MM.1S (cell line): ENCODE measurements at regions not wholly inside any gene's neighbourhood (a gene's known extent, or its start where the extent isn't known, plus 50 kb on each side); places are given as distances from the start of the nearest gene placed in this dataset.

Source experiments
- DNase-seq: peaks from one replicate; pipeline ENCODE4 v3.0.0-alpha.2; 2015
- H2AFZ ChIP-seq: fragments of 300-600 bp; sonication (generic); 2 replicates; pipeline ENCODE4 v1.6.0; 2016; ENCODE audit warnings: antibody characterized with exemption, low read length
- H3F3A ChIP-seq: fragments of 300-600 bp; sonication (generic); 2 replicates; pipeline ENCODE4 v1.6.1; 2016; ENCODE audit warnings: mild to moderate bottlenecking, antibody characterized with exemption, low read length, moderate library complexity, mixed read lengths; ENCODE audit not compliant: insufficient read depth
- H3K27ac ChIP-seq: fragments of 300-600 bp; sonication (generic); 2 replicates; pipeline ENCODE4 v1.5.1; 2016; ENCODE audit warnings: mild to moderate bottlenecking, low read length
- H3K27me3 ChIP-seq: fragments of 300-600 bp; sonication (generic); replicated peaks from 2 replicates; pipeline ENCODE4 v1.6.0; 2016; ENCODE audit warnings: low read length; ENCODE audit not compliant: insufficient read depth
- H3K36me3 ChIP-seq: fragments of 300-600 bp; sonication (generic); replicated peaks from 2 replicates; pipeline ENCODE4 v1.6.1; 2016; ENCODE audit warnings: mild to moderate bottlenecking, low read length, mixed read lengths; ENCODE audit not compliant: insufficient read depth
- H3K4me1 ChIP-seq: fragments of 300-600 bp; sonication (generic); 2 replicates; pipeline ENCODE4 v1.6.1; 2016; ENCODE audit warnings: low read length, mixed read lengths
- H3K4me2 ChIP-seq: fragments of 300-600 bp; sonication (generic); 2 replicates; pipeline ENCODE4 v1.6.0; 2016; ENCODE audit warnings: low read depth, low read length
- H3K4me3 ChIP-seq: fragments of 300-600 bp; sonication (generic); 2 replicates; pipeline ENCODE4 v1.5.1; 2016; ENCODE audit warnings: low read length, mixed read lengths
- H3K79me2 ChIP-seq: fragments of 300-600 bp; sonication (generic); 2 replicates; pipeline ENCODE4 v1.6.1; 2016; ENCODE audit warnings: mixed run types, low read length, mixed read lengths
- H3K9ac ChIP-seq: fragments of 300-600 bp; sonication (generic); 2 replicates; pipeline ENCODE4 v1.6.1; 2016; ENCODE audit warnings: low read length, mixed read lengths
- H3K9me2 ChIP-seq: fragments of 300-600 bp; sonication (generic); replicated peaks from 2 replicates; pipeline ENCODE4 v1.6.1; 2016; ENCODE audit warnings: mild to moderate bottlenecking, low read length, mixed read lengths; ENCODE audit not compliant: insufficient read depth
- H3K9me3 ChIP-seq: fragments of 300-600 bp; sonication (generic); replicated peaks from 2 replicates; pipeline ENCODE4 v1.6.1; 2016; ENCODE audit warnings: mild to moderate bottlenecking, low read length, mixed read lengths; ENCODE audit not compliant: insufficient read depth
- H4K20me1 ChIP-seq: fragments of 300-600 bp; sonication (generic); 2 replicates; pipeline ENCODE4 v1.6.1; 2016; ENCODE audit warnings: mild to moderate bottlenecking, low read length, moderate library complexity, mixed read lengths; ENCODE audit not compliant: insufficient read depth
- CTCF ChIP-seq: fragments of 300-600 bp; sonication (generic); IDR thresholded peaks from 2 replicates; pipeline ENCODE4 v1.5.1; 2016; ENCODE audit warnings: antibody characterized with exemption, low read length, mixed read lengths
- EZH2 ChIP-seq: fragments of 300-600 bp; sonication (generic); optimal IDR thresholded peaks from 2 replicates; pipeline ENCODE3; 2017; ENCODE audit warnings: low read depth, mild to moderate bottlenecking, antibody characterized with exemption, low read length, mixed read lengths
- EZH2phosphoT487 ChIP-seq: fragments of 300-600 bp; sonication (generic); IDR thresholded peaks from 2 replicates; pipeline ENCODE4 v1.6.1; 2018; ENCODE audit warnings: antibody characterized with exemption, low read length

GRCh38 chr2:217160978-217161973 is 301.4 kb upstream of the TNP1 start:
- Histone ChIP-seq H2AFZ (no peak overlapping the region), H3K4me1 (no peaks in the 10 kb centered on the region), H3K4me3 (no peak overlapping the region), H3K4me2 (no peak overlapping the region), H3K27ac (no peak overlapping the region), H3K27me3 (no peaks in the 10 kb centered on the region), H3K9me2 (no peaks in the 10 kb centered on the region), H3K36me3 (no peaks in the 10 kb centered on the region), H4K20me1 (no peaks in the 10 kb centered on the region), H3K9ac (no peak overlapping the region), H3K9me3 (no peaks in the 10 kb centered on the region), H3F3A (no peaks in the 10 kb centered on the region), H3K79me2 (no peaks in the 10 kb centered on the region)
- no peak for DNase-seq
- no peak for TF ChIP-seq EZH2phosphoT487
- TF ChIP-seq EZH2 = no peak
- TF ChIP-seq CTCF = no peak

- H3K27ac ChIP-seq = no peak overlapping the region
- H3K4me2 ChIP-seq = no peak overlapping the region
- DNase-seq = no peak
- H3K4me1 ChIP-seq = no peaks in the 10 kb centered on the region
- no peak overlapping the region for H3K9ac ChIP-seq
- no peaks in the 10 kb centered on the region for H3K27me3 ChIP-seq
- no peaks in the 10 kb centered on the region for H3K9me2 ChIP-seq
- H2AFZ ChIP-seq = no peak overlapping the region
- no peak overlapping the region for H3K4me3 ChIP-seq
- H3F3A ChIP-seq = no peaks in the 10 kb centered on the region
- no peaks in the 10 kb centered on the region for H3K79me2 ChIP-seq
- no peaks in the 10 kb centered on the region for H3K9me3 ChIP-seq
- H3K36me3 ChIP-seq = no peaks in the 10 kb centered on the region
- H4K20me1 ChIP-seq = no peaks in the 10 kb centered on the region
- no peak for TF ChIP-seq EZH2phosphoT487
- no peak for TF ChIP-seq CTCF
- TF ChIP-seq EZH2 = no peak
Observed at GRCh38 chr2:217160103-217160743, 300.4 kb upstream of the TNP1 start.

GRCh38 chr2:217158928-217159327 is 299.1 kb upstream of the TNP1 start:
- Histone ChIP-seq H3K4me1 (no peaks in the 10 kb centered on the region), H3K4me2 (no peak overlapping the region), H3K9me2 (no peaks in the 10 kb centered on the region), H3K9me3 (no peaks in the 10 kb centered on the region), H3K4me3 (no peak overlapping the region), H4K20me1 (no peaks in the 10 kb centered on the region), H3F3A (no peaks in the 10 kb centered on the region), H2AFZ (no peak overlapping the region), H3K27me3 (no peaks in the 10 kb centered on the region), H3K27ac (no peak overlapping the region), H3K36me3 (no peaks in the 10 kb centered on the region), H3K79me2 (no peaks in the 10 kb centered on the region), H3K9ac (no peak overlapping the region)
- no peak for DNase-seq
- TF ChIP-seq EZH2 = no peak
- no peak for TF ChIP-seq CTCF
- no peak for TF ChIP-seq EZH2phosphoT487
